ENCODE measurements at regions not wholly inside any gene's neighbourhood (a gene's known extent, or its start where the extent isn't known, plus 50 kb on each side); places are given as distances from the start of the nearest gene placed in this dataset.

DNA sequence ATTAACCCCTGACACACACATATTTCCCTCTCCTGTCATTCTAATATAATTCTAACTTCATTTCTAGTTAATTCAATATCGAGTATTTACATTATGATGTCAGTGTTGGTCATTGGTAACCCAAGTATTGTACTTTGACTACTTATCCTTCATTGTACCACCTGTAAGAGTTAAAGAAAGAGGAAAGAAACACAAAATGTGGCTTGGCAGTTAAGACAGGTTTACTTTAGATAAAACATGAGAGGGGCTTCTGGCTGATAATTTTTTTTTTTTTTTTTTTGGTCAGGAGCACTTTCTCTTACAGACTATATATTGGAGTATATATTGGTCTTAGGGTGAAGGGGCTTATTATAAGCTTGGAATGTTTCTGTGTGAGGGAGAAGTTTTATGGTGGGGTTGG, 57.0 kb upstream of the ACYP2 start:
- Histone ChIP-seq H3K4me2 (ENCODE audit: low read length) (no peak overlapping the region), H3K9me2 (ENCODE audit: insufficient read depth) (no peaks in the 10 kb centered on the region), H3K27me3 (ENCODE audit: insufficient read depth, low read length) (no peaks in the 10 kb centered on the region), H4K20me1 (ENCODE audit: insufficient read depth) (no peaks in the 10 kb centered on the region), H3K4me1 (ENCODE audit: control insufficient read depth in 1 of 2, insufficient read depth in 2 of 2, low read length in 2 of 2) (no peaks in the 10 kb centered on the region), H3K27ac (ENCODE audit: low read depth, low read length) (no peak overlapping the region), H2AFZ (ENCODE audit: low read depth, low read length, poor library complexity, severe bottlenecking) (no peak overlapping the region), H3K9me3 (ENCODE audit: control insufficient read depth in 1 of 2, insufficient read depth in 1 of 2, low read depth in 1 of 2, low read length in 2 of 2) (no peaks in the 10 kb centered on the region), H3K36me3 (ENCODE audit: control insufficient read depth in 1 of 2, insufficient read depth in 2 of 2, low read length in 2 of 2) (no peaks in the 10 kb centered on the region), H3K79me2 (ENCODE audit: insufficient read depth, low read length) (no peaks in the 10 kb centered on the region), H3K9ac (ENCODE audit: low read length) (no peak overlapping the region), H3K4me3 (replicated peaks in 1 of 2; ENCODE audit: low read depth in 1 of 2, low read length in 2 of 2) (no peak overlapping the region)
- BruUV-seq (replicated peaks) = no TSS peak
- ATAC-seq (no peak), DNase-seq (ENCODE audit: low read depth, low spot score) (no peak)
- intact Hi-C loops (cut with micrococcal nuclease) = no loop called here
- POLR2A ChIA-PET = no interaction called here
- TF ChIP-seq SRF (IDR thresholded peaks at IDR 0.05; ENCODE audit: low read depth) (no peak), JUND (IDR thresholded peaks at IDR 0.05) (no peak), SP1 (IDR thresholded peaks at IDR 0.05; ENCODE audit: low read depth) (no peak), POLR2A (IDR thresholded peaks at IDR 0.05; ENCODE audit: borderline replicate concordance, extremely low read depth, insufficient read depth, insufficient read length) (no peak), ELF1 (IDR thresholded peaks at IDR 0.05; ENCODE audit: borderline replicate concordance, low read depth) (no peak), POLR2AphosphoS5 (IDR thresholded peaks at IDR 0.05; ENCODE audit: low read depth, low read length) (no peak), YY1 (IDR thresholded peaks at IDR 0.05; ENCODE audit: extremely low read depth, insufficient replicate concordance, low read depth, low read length) (no peak), RAD21 (IDR thresholded peaks at IDR 0.05; ENCODE audit: low read depth) (no peak), EGR1 (IDR thresholded peaks at IDR 0.05; ENCODE audit: low read depth) (no peak), CEBPB (IDR thresholded peaks at IDR 0.05; ENCODE audit: low read depth) (no peak), ZNF274 (IDR thresholded peaks at IDR 0.05; ENCODE audit: low read depth, low read length) (no peak), EZH2phosphoT487 (IDR thresholded peaks at IDR 0.05; ENCODE audit: borderline replicate concordance) (no peak)
- TF ChIP-seq, protein P1, sequence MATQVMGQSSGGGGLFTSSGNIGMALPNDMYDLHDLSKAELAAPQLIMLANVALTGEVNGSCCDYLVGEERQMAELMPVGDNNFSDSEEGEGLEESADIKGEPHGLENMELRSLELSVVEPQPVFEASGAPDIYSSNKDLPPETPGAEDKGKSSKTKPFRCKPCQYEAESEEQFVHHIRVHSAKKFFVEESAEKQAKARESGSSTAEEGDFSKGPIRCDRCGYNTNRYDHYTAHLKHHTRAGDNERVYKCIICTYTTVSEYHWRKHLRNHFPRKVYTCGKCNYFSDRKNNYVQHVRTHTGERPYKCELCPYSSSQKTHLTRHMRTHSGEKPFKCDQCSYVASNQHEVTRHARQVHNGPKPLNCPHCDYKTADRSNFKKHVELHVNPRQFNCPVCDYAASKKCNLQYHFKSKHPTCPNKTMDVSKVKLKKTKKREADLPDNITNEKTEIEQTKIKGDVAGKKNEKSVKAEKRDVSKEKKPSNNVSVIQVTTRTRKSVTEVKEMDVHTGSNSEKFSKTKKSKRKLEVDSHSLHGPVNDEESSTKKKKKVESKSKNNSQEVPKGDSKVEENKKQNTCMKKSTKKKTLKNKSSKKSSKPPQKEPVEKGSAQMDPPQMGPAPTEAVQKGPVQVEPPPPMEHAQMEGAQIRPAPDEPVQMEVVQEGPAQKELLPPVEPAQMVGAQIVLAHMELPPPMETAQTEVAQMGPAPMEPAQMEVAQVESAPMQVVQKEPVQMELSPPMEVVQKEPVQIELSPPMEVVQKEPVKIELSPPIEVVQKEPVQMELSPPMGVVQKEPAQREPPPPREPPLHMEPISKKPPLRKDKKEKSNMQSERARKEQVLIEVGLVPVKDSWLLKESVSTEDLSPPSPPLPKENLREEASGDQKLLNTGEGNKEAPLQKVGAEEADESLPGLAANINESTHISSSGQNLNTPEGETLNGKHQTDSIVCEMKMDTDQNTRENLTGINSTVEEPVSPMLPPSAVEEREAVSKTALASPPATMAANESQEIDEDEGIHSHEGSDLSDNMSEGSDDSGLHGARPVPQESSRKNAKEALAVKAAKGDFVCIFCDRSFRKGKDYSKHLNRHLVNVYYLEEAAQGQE (IDR thresholded peaks at IDR 0.05; ENCODE audit: low read depth) = no peak
- TF ChIP-seq, protein P2, sequence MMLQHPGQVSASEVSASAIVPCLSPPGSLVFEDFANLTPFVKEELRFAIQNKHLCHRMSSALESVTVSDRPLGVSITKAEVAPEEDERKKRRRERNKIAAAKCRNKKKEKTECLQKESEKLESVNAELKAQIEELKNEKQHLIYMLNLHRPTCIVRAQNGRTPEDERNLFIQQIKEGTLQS (IDR thresholded peaks at IDR 0.05) = no peak
- TF ChIP-seq, protein P3, sequence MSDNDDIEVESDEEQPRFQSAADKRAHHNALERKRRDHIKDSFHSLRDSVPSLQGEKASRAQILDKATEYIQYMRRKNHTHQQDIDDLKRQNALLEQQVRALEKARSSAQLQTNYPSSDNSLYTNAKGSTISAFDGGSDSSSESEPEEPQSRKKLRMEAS (IDR thresholded peaks at IDR 0.05) = no peak
- TF ChIP-seq, protein P4, sequence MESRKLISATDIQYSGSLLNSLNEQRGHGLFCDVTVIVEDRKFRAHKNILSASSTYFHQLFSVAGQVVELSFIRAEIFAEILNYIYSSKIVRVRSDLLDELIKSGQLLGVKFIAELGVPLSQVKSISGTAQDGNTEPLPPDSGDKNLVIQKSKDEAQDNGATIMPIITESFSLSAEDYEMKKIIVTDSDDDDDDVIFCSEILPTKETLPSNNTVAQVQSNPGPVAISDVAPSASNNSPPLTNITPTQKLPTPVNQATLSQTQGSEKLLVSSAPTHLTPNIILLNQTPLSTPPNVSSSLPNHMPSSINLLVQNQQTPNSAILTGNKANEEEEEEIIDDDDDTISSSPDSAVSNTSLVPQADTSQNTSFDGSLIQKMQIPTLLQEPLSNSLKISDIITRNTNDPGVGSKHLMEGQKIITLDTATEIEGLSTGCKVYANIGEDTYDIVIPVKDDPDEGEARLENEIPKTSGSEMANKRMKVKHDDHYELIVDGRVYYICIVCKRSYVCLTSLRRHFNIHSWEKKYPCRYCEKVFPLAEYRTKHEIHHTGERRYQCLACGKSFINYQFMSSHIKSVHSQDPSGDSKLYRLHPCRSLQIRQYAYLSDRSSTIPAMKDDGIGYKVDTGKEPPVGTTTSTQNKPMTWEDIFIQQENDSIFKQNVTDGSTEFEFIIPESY (IDR thresholded peaks at IDR 0.05; ENCODE audit: extremely low read depth, insufficient replicate concordance, low read length) = no peak
- TF ChIP-seq, protein P5, sequence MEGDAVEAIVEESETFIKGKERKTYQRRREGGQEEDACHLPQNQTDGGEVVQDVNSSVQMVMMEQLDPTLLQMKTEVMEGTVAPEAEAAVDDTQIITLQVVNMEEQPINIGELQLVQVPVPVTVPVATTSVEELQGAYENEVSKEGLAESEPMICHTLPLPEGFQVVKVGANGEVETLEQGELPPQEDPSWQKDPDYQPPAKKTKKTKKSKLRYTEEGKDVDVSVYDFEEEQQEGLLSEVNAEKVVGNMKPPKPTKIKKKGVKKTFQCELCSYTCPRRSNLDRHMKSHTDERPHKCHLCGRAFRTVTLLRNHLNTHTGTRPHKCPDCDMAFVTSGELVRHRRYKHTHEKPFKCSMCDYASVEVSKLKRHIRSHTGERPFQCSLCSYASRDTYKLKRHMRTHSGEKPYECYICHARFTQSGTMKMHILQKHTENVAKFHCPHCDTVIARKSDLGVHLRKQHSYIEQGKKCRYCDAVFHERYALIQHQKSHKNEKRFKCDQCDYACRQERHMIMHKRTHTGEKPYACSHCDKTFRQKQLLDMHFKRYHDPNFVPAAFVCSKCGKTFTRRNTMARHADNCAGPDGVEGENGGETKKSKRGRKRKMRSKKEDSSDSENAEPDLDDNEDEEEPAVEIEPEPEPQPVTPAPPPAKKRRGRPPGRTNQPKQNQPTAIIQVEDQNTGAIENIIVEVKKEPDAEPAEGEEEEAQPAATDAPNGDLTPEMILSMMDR (IDR thresholded peaks at IDR 0.05 in 2 of 3, conservative IDR thresholded peaks at IDR 0.05 in 1 of 3; ENCODE audit: borderline replicate concordance in 1 of 3, insufficient read depth in 1 of 3, low read depth in 2 of 3, low read length in 2 of 3) = no peak
- CTCF ChIA-PET = no interaction called here
- RAD21 ChIA-PET (ENCODE audit: low non-redundant PET in 1 of 2, low total read pairs in 2 of 2, uncharacterized antibody in 2 of 2, unreplicated experiment in 2 of 2) = no interaction called here
